ENCODE measurements at regions not wholly inside any gene's neighbourhood (a gene's known extent, or its start where the extent isn't known, plus 50 kb on each side); places are given as distances from the start of the nearest gene placed in this dataset.

- Histone ChIP-seq H3K27me3 (no peaks in the 10 kb centered on the region), H3K27ac (no peak overlapping the region), H4K20me1 (no peaks in the 10 kb centered on the region), H3K36me3 (no peaks in the 10 kb centered on the region), H3K4me1 (peaks cover 36% of the 10 kb centered on the region), H3K4me2 (no peak overlapping the region), H3K9ac (no peak overlapping the region), H3K4me3 (no peak overlapping the region), H3K9me3 (peaks cover 9% of the 10 kb centered on the region; the same call in 1 of the 2 replicates)
- no peak for TF ChIP-seq Cebpa-rat (IDR thresholded peaks at IDR 0.05)
These were observed 113.3 kb downstream of the SNAPC1 start for GRCh38 chr14:61875483-61875882.

- TF ChIP-seq Cebpa-rat (IDR thresholded peaks at IDR 0.05): no peak
- Histone ChIP-seq H3K27me3 (no peaks in the 10 kb centered on the region), H3K4me3 (no peak overlapping the region), H3K4me2 (peak overlapping the region; percentile 55), H3K27ac (no peak overlapping the region), H3K9me3 (no peaks in the 10 kb centered on the region), H3K36me3 (no peaks in the 10 kb centered on the region), H4K20me1 (no peaks in the 10 kb centered on the region), H3K4me1 (peaks cover 36% of the 10 kb centered on the region), H3K9ac (no peak overlapping the region)
These were observed 114.3 kb downstream of the SNAPC1 start for GRCh38 chr14:61876362-61877034.

GRCh38 chr14:61877035-61877390 lies 114.8 kb downstream of the SNAPC1 start:
- Histone ChIP-seq H3K4me3 (no peak overlapping the region), H3K36me3 (no peaks in the 10 kb centered on the region), H3K9me3 (no peaks in the 10 kb centered on the region), H3K27me3 (no peaks in the 10 kb centered on the region), H3K4me2 (peak overlapping the region; percentile 55), H3K4me1 (peaks cover 36% of the 10 kb centered on the region), H3K27ac (no peak overlapping the region), H4K20me1 (no peaks in the 10 kb centered on the region), H3K9ac (no peak overlapping the region)
- TF ChIP-seq Cebpa-rat (IDR thresholded peaks at IDR 0.05): no peak

GRCh38 chr14:61877768-61878167 lies 115.5 kb downstream of the SNAPC1 start:
- Histone ChIP-seq H3K36me3 (no peaks in the 10 kb centered on the region), H4K20me1 (no peaks in the 10 kb centered on the region), H3K4me2 (peak overlapping the region; percentile 55), H3K27me3 (no peaks in the 10 kb centered on the region), H3K27ac (0 out of 2 replicates have a peak overlapping the region, but pooled peaks have one; percentile 15), H3K9ac (no peak overlapping the region), H3K4me1 (peaks cover 32% of the 10 kb centered on the region), H3K9me3 (peaks cover 3% of the 10 kb centered on the region), H3K4me3 (no peak overlapping the region)
- no peak for TF ChIP-seq Cebpa-rat (IDR thresholded peaks at IDR 0.05)

GRCh38 chr14:61878931-61879330 lies 116.7 kb downstream of the SNAPC1 start:
- H3K4me3 ChIP-seq: no peak overlapping the region
- TF ChIP-seq Cebpa-rat (IDR thresholded peaks at IDR 0.05): no peak
- H3K9ac ChIP-seq: no peak overlapping the region
- no peaks in the 10 kb centered on the region for H3K36me3 ChIP-seq
- no peak overlapping the region for H3K27ac ChIP-seq
- H3K27me3 ChIP-seq: no peaks in the 10 kb centered on the region
- H3K4me2 ChIP-seq: peak overlapping the region; percentile 55; the same call in 1 of the 2 replicates
- peaks cover 15% of the 10 kb centered on the region for H3K9me3 ChIP-seq
- no peaks in the 10 kb centered on the region for H4K20me1 ChIP-seq
- H3K4me1 ChIP-seq: peaks cover 34% of the 10 kb centered on the region

GRCh38 chr14:61881046-61881445 lies 118.8 kb downstream of the SNAPC1 start:
- Histone ChIP-seq H3K36me3 (no peaks in the 10 kb centered on the region), H3K4me3 (no peak overlapping the region), H3K4me1 (peaks cover 55% of the 10 kb centered on the region), H3K27me3 (no peaks in the 10 kb centered on the region), H3K27ac (no peak overlapping the region), H3K9me3 (peaks cover 15% of the 10 kb centered on the region), H3K9ac (no peak overlapping the region), H4K20me1 (no peaks in the 10 kb centered on the region), H3K4me2 (no peak overlapping the region)
- TF ChIP-seq Cebpa-rat (IDR thresholded peaks at IDR 0.05): no peak

- Histone ChIP-seq H3K36me3 (no peaks in the 10 kb centered on the region), H3K9me3 (peaks cover 15% of the 10 kb centered on the region), H3K4me3 (no peak overlapping the region), H3K4me2 (peak overlapping the region; percentile 72), H3K27me3 (no peaks in the 10 kb centered on the region), H3K4me1 (peaks cover 57% of the 10 kb centered on the region), H3K9ac (no peak overlapping the region), H3K27ac (0 out of 2 replicates have a peak overlapping the region, but pooled peaks have one; percentile 20), H4K20me1 (no peaks in the 10 kb centered on the region)
- TF ChIP-seq Cebpa-rat (IDR thresholded peaks at IDR 0.05): no peak
These were observed 122.5 kb downstream of the SNAPC1 start for GRCh38 chr14:61884711-61885110.

- H3K4me2 ChIP-seq: peak overlapping the region; percentile 72
- H3K36me3 ChIP-seq: no peaks in the 10 kb centered on the region
- no peaks in the 10 kb centered on the region for H4K20me1 ChIP-seq
- peaks cover 64% of the 10 kb centered on the region for H3K4me1 ChIP-seq
- H3K27me3 ChIP-seq: no peaks in the 10 kb centered on the region
- 0 out of 2 replicates have a peak overlapping the region, but pooled peaks have one; percentile 20 for H3K27ac ChIP-seq
- no peak overlapping the region for H3K4me3 ChIP-seq
- no peak for TF ChIP-seq Cebpa-rat (IDR thresholded peaks at IDR 0.05)
- peaks cover 15% of the 10 kb centered on the region for H3K9me3 ChIP-seq
- no peak overlapping the region for H3K9ac ChIP-seq
These were observed 123.2 kb downstream of the SNAPC1 start for GRCh38 chr14:61885203-61885961.

- Histone ChIP-seq H3K4me1 (peaks cover 69% of the 10 kb centered on the region), H3K27ac (no peak overlapping the region), H3K9me3 (peaks cover 13% of the 10 kb centered on the region), H3K36me3 (no peaks in the 10 kb centered on the region), H3K9ac (no peak overlapping the region), H3K4me2 (peak overlapping the region; percentile 52), H4K20me1 (no peaks in the 10 kb centered on the region), H3K27me3 (no peaks in the 10 kb centered on the region), H3K4me3 (no peak overlapping the region)
- TF ChIP-seq Cebpa-rat (IDR thresholded peaks at IDR 0.05): no peak
These were observed 125.4 kb downstream of the SNAPC1 start for GRCh38 chr14:61887628-61888027.

GRCh38 chr14:61889914-61890351 lies 127.7 kb downstream of the SNAPC1 start:
- TF ChIP-seq Cebpa-rat (IDR thresholded peaks at IDR 0.05): no peak
- no peak overlapping the region for H3K9ac ChIP-seq
- H4K20me1 ChIP-seq: no peaks in the 10 kb centered on the region
- H3K4me3 ChIP-seq: no peak overlapping the region
- H3K27ac ChIP-seq: peak overlapping the region; percentile 43
- H3K4me2 ChIP-seq: peak overlapping the region; percentile 63
- H3K9me3 ChIP-seq: no peaks in the 10 kb centered on the region
- no peaks in the 10 kb centered on the region for H3K27me3 ChIP-seq
- H3K4me1 ChIP-seq: peaks cover 58% of the 10 kb centered on the region
- H3K36me3 ChIP-seq: no peaks in the 10 kb centered on the region
